GM12873 (cell line): ENCODE measurements at regions not wholly inside any gene's neighbourhood (a gene's known extent, or its start where the extent isn't known, plus 50 kb on each side); places are given as distances from the start of the nearest gene placed in this dataset.

ENCODE experiments used
- CTCF ChIP-seq: IDR thresholded peaks from 2 replicates; pipeline ENCODE4 v1.5.1; 2012; ENCODE audit warnings: low read depth, mild to moderate bottlenecking, moderate library complexity, low read length, control low read depth; ENCODE audit not compliant: insufficient read depth; ENCODE audit errors: missing control alignments

GRCh38 chr3:43894176-43895049, 203.7 kb downstream of the ABHD5 start:
- no peak for TF ChIP-seq CTCF

GRCh38 chr3:43895573-43895972, 204.8 kb downstream of the ABHD5 start:
- TF ChIP-seq CTCF, result no peak

DNA sequence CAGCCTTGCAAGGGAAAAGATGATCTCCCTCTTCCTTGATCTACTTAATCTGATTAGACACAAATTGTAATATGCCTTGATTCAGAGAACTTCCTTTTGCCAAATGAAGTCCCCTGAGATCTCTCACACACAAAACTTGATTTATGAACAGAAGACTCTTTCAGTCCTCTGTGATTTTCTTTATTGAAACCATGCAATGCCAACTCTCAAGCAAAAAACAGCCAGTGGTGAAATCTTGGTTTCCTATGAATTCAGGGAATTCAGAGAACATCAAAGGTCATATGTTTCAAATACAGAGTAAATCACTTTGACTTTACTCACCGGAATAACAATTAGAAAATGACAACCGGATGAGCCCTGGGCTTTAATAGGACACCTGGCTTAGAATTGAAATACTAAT, 211.7 kb downstream of the ABHD5 start:
- TF ChIP-seq CTCF, result no peak

DNA sequence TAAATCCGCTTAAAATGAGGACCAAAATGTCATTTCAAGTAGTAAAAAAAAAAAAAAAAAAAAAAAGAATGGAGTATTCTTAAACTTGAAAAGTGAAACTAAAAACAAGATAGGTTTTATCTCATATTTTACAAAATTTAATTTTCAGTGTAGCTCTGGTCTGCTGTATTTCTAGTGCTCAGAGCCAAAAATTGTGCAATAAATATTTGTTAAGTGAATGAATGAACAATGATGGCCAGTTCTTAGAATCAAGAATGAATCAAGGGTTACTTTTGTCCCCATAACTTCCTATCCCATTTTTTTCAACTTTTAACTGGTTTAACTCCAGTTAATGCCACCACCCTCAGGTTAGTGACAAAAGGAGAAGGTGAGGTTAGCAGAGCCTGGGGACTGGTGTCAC, 214.4 kb downstream of the ABHD5 start:
- no peak for TF ChIP-seq CTCF

GRCh38 chr3:43906849-43907507, 216.2 kb downstream of the ABHD5 start:
- TF ChIP-seq CTCF, result no peak

- no peak for TF ChIP-seq CTCF
These were observed 216.7 kb downstream of the ABHD5 start for GRCh38 chr3:43907508-43907858.

DNA sequence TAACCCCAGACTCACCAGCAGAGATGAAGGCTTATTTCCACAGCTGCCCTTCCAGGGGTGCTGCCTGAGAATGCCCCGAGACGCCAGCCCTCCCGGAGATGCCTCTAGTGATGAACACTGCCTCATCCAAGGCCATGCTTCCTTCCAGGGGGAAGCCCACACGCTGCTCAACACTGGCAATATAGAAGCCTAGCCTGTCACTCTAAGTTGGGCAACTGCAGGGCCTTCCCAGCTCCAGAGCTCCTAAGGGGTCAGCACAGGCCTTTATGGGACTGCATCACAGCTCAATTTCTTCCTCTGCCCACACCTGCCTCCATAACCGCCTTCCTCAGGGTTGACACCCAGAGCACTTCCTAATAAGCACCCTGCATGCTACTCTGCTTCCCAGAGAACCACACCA, 217.7 kb downstream of the ABHD5 start:
- TF ChIP-seq CTCF, result no peak
